CD4-positive, alpha-beta memory T cell (primary cell): ENCODE measurements at regions not wholly inside any gene's neighbourhood (a gene's known extent, or its start where the extent isn't known, plus 50 kb on each side); places are given as distances from the start of the nearest gene placed in this dataset.

Experiments
- CTCF ChIA-PET: fragments of 350-600 bp; sonication (Branson Sonifier 250); formaldehyde crosslinking; loops from one replicate; lab custom pipeline; 2021; ENCODE audit warnings: inconsistent platforms; ENCODE audit not compliant: partially characterized antibody; lab: Charles Lee
- POLR2A ChIA-PET: fragments of 350-600 bp; sonication (Branson Sonifier 250); formaldehyde crosslinking; loops from one replicate; lab custom pipeline; 2021; ENCODE audit not compliant: partially characterized antibody; lab: Charles Lee
- DNase-seq, 5 donors: peaks; one replicate each; pipeline versions ENCODE4 v3.0.0 to v3.0.0-alpha.2; 2020 to 2022; ENCODE audit warnings: mixed read lengths in 1 of 5
- H3K27ac ChIP-seq: one replicate; pipeline ENCODE4 v1.7.0; 2013; ENCODE audit warnings: low read depth, low read length
- H3K27me3 ChIP-seq: 2 replicates; pipeline ENCODE4 v1.7.0; 2013; ENCODE audit warnings: mild to moderate bottlenecking, low read length, moderate library complexity; ENCODE audit not compliant: insufficient read depth
- H3K36me3 ChIP-seq: 2 replicates; pipeline ENCODE4 v1.7.0; 2013; ENCODE audit warnings: mild to moderate bottlenecking, low read length, moderate library complexity; ENCODE audit not compliant: insufficient read depth
- H3K4me1 ChIP-seq: 2 replicates; pipeline ENCODE4 v1.7.0; 2013; ENCODE audit warnings: mild to moderate bottlenecking, low read length, moderate library complexity; ENCODE audit not compliant: insufficient read depth
- H3K4me3 ChIP-seq, 2 donors: one replicate each; pipeline ENCODE4 v1.7.0; 2013; ENCODE audit warnings: low read length in 2 of 2, mild to moderate bottlenecking in 1 of 2
- H3K9me3 ChIP-seq, 2 donors: one replicate each; pipeline ENCODE4 v1.7.0; 2013; ENCODE audit warnings: low read length in 2 of 2, control low read depth in 1 of 2; ENCODE audit not compliant: control insufficient read depth in 1 of 2
- H3K27ac Mint-ChIP-seq, 7 donors: one replicate each; pipeline ENCODE4 v1.8.0; 2020 to 2021; ENCODE audit warnings: mixed read lengths in 7 of 7, mild to moderate bottlenecking in 6 of 7, inconsistent platforms in 3 of 7, moderate library complexity in 3 of 7
- H3K27me3 Mint-ChIP-seq, 2 donors: one replicate each; pipeline ENCODE4 v1.8.0; 2020 to 2021; ENCODE audit warnings: mixed read lengths in 2 of 2
- H3K36me3 Mint-ChIP-seq, 2 donors: one replicate each; pipeline ENCODE4 v1.8.0; 2020 to 2021; ENCODE audit warnings: mixed read lengths in 2 of 2, inconsistent platforms in 1 of 2, mild to moderate bottlenecking in 1 of 2
- H3K4me1 Mint-ChIP-seq, 4 donors: one replicate each; pipeline ENCODE4 v1.8.0; 2020 to 2021; ENCODE audit warnings: mixed read lengths in 4 of 4, mild to moderate bottlenecking in 1 of 4
- H3K4me3 Mint-ChIP-seq, 8 donors: one replicate each; pipeline ENCODE4 v1.8.0; 2020 to 2021; ENCODE audit warnings: mixed read lengths in 8 of 8, mild to moderate bottlenecking in 7 of 8, moderate library complexity in 6 of 8, inconsistent platforms in 3 of 8
- H3K9me3 Mint-ChIP-seq, 8 donors: one replicate each; pipeline ENCODE4 v1.8.0; 2020 to 2021; ENCODE audit warnings: mixed read lengths in 8 of 8, mild to moderate bottlenecking in 5 of 8, inconsistent platforms in 3 of 8, moderate library complexity in 1 of 8
- intact Hi-C: fragments of 100-400 bp; cut with micrococcal nuclease; formaldehyde crosslinking; loops from one replicate; pipeline ENCODE4 v1.15.1; 2023

GRCh38 chr1:4932311-4933030 lies 278.1 kb downstream of the AJAP1 start:
- no peaks in the 10 kb centered on the region for H3K4me1 Mint-ChIP-seq
- intact Hi-C loops = no loop called here
- CTCF ChIA-PET = no interaction called here

GRCh38 chr1:4931486-4931885 lies 277.1 kb downstream of the AJAP1 start:
- no peaks in the 10 kb centered on the region for H3K9me3 Mint-ChIP-seq
- Histone ChIP-seq H3K36me3 (no peaks in the 10 kb centered on the region), H3K4me1 (no peaks in the 10 kb centered on the region), H3K27me3 (no peaks in the 10 kb centered on the region), H3K27ac (no peak overlapping the region), H3K9me3 (no peaks in the 10 kb centered on the region), H3K4me3 (no peak overlapping the region)
- H3K4me3 Mint-ChIP-seq = no peak overlapping the region
- H3K36me3 Mint-ChIP-seq = no peaks in the 10 kb centered on the region
- H3K27ac Mint-ChIP-seq = no peak overlapping the region
- DNase-seq = no peak
- CTCF ChIA-PET = no interaction called here
- no peaks in the 10 kb centered on the region for H3K4me1 Mint-ChIP-seq
- POLR2A ChIA-PET = no interaction called here
- H3K27me3 Mint-ChIP-seq = peaks cover 1 to 2% of the 10 kb centered on the region in 2 donors
- intact Hi-C loops = no loop called here

More at GRCh38 chr1:4932311-4933030, 278.1 kb downstream of the AJAP1 start:
- Histone ChIP-seq H3K9me3 (no peaks in the 10 kb centered on the region), H3K27me3 (no peaks in the 10 kb centered on the region), H3K4me1 (no peaks in the 10 kb centered on the region), H3K27ac (no peak overlapping the region), H3K36me3 (no peaks in the 10 kb centered on the region), H3K4me3 (no peak overlapping the region)
- no peaks in the 10 kb centered on the region for H3K9me3 Mint-ChIP-seq
- no peak overlapping the region for H3K4me3 Mint-ChIP-seq
- H3K27me3 Mint-ChIP-seq = peaks cover 1 to 2% of the 10 kb centered on the region in 2 donors
- POLR2A ChIA-PET = no interaction called here
- H3K36me3 Mint-ChIP-seq = no peaks in the 10 kb centered on the region
- no peak for DNase-seq
- H3K27ac Mint-ChIP-seq = no peak overlapping the region

DNA sequence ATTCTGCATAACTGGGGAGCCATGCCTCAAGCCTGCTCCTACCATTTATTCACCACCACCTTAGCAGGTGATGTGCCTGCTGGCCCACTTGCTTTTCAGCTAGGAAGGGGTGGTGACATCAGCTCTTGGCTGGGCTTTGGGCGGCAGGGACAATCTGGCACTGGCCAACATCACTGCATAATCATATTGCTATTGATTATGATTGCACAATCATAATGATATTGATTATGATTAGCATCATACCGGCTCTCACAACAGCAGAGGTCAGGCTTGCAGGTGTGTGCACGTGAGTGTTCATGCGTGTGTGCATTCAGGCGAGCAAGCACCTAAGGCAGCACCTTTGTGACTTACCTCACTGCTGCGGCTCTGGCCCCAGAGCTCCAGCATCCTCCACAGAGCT lies 273.8 kb downstream of the AJAP1 start:
- Histone ChIP-seq H3K4me1 (no peaks in the 10 kb centered on the region), H3K4me3 (no peak overlapping the region), H3K36me3 (no peaks in the 10 kb centered on the region), H3K27ac (no peak overlapping the region), H3K9me3 (no peaks in the 10 kb centered on the region), H3K27me3 (no peaks in the 10 kb centered on the region)
- Mint-ChIP-seq H3K4me1 (no peaks in the 10 kb centered on the region), H3K4me3 (no peak overlapping the region), H3K27me3 (peaks cover 1 to 2% of the 10 kb centered on the region in 2 donors), H3K27ac (no peak overlapping the region), H3K9me3 (no peaks in the 10 kb centered on the region), H3K36me3 (no peaks in the 10 kb centered on the region)
- no peak for DNase-seq
- intact Hi-C loops = no loop called here
- ChIA-PET CTCF (no interaction called here), POLR2A (no interaction called here)

DNA sequence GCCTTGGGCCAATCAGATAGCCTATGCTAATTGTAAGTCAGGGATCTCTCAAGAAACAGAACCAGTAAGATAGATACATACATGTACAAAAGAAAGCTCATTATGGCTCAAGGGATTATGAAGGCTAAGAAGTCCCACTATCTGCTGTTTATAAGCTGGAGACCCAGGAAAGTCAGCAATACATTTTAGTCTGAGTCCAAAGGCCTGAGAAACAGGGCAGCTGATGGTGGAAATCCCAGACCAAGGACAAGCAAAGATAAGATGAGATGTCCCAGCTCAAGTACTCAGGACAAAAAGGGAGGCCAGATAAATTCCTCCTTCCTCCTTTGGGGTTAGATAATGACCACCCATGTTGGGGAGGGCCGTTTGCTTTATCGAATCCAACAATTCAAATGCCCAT lies 269.9 kb downstream of the AJAP1 start:
- no peaks in the 10 kb centered on the region for H3K36me3 ChIP-seq
- Mint-ChIP-seq H3K27me3 (peaks cover 2 to 5% of the 10 kb centered on the region in 2 donors), H3K36me3 (no peaks in the 10 kb centered on the region), H3K4me3 (no peak overlapping the region), H3K4me1 (no peaks in the 10 kb centered on the region), H3K27ac (no peak overlapping the region), H3K9me3 (peaks cover 0 to 13% (median 2%) of the 10 kb centered on the region in 8 donors)
- ChIA-PET POLR2A (no interaction called here), CTCF (no interaction called here)
- no peak for DNase-seq
- no peaks in the 10 kb centered on the region for H3K27me3 ChIP-seq
- intact Hi-C loops = no loop called here
- no peaks in the 10 kb centered on the region for H3K9me3 ChIP-seq
- no peak overlapping the region for H3K27ac ChIP-seq
- H3K4me3 ChIP-seq = no peak overlapping the region
- no peaks in the 10 kb centered on the region for H3K4me1 ChIP-seq

DNA sequence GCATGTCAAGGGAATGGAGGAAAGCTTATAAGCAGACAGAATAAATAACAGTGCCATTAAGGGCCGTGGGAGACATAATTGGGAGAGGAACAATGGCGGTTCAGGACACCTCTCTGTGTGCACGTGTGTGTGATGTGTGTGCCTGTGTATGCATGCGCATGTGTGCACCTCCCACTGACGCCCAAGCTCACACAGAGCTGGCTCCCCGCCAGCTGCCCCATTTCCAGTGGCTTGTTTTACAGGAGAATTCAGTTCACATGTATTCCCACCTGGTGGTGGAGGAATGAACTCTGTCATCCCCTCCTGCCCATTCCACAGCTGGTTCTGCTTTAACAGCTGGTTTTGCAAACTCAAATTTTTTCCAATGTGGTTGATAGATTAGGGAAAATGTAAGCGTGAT lies 262.2 kb downstream of the AJAP1 start:
- no peak overlapping the region for H3K27ac ChIP-seq
- H3K9me3 ChIP-seq = no peaks in the 10 kb centered on the region
- H3K4me1 ChIP-seq = no peaks in the 10 kb centered on the region
- intact Hi-C loops = no loop called here
- H3K4me1 Mint-ChIP-seq = no peaks in the 10 kb centered on the region
- H3K36me3 Mint-ChIP-seq = no peaks in the 10 kb centered on the region
- no peak overlapping the region for H3K4me3 ChIP-seq
- no peak overlapping the region for H3K4me3 Mint-ChIP-seq
- H3K27me3 ChIP-seq = no peaks in the 10 kb centered on the region
- peaks cover 5 to 11% of the 10 kb centered on the region in 2 donors for H3K27me3 Mint-ChIP-seq
- peaks cover 0 to 23% (median 5%) of the 10 kb centered on the region in 8 donors for H3K9me3 Mint-ChIP-seq
- CTCF ChIA-PET = no interaction called here
- H3K36me3 ChIP-seq = no peaks in the 10 kb centered on the region
- POLR2A ChIA-PET = no interaction called here
- no peak for DNase-seq
- H3K27ac Mint-ChIP-seq = no peak overlapping the region

DNA sequence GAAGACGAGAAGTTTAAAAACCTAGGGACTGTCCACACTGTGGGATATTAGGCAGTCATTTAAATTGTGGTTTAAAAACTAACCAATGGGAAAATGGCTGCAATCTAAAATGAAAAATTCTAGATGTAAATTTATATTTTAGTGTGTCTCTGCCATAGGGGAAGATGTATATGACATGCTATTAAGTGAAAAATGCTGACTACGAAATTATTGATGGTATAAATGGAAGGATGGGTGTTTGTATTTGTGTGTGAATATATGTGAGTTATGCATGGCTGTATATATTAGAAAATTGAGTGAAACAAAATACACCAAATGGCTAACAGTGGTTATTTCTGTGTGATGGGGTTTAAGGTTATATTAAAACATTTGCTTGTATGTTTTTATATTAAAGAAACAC lies 260.7 kb downstream of the AJAP1 start:
- Histone ChIP-seq H3K27ac (no peak overlapping the region), H3K9me3 (no peaks in the 10 kb centered on the region), H3K27me3 (no peaks in the 10 kb centered on the region), H3K4me3 (no peak overlapping the region), H3K36me3 (no peaks in the 10 kb centered on the region), H3K4me1 (no peaks in the 10 kb centered on the region)
- Mint-ChIP-seq H3K27ac (no peak overlapping the region), H3K4me3 (no peak overlapping the region), H3K27me3 (peaks cover 1 to 11% of the 10 kb centered on the region in 2 donors), H3K9me3 (peaks cover 0 to 17% (median 5%) of the 10 kb centered on the region in 8 donors), H3K4me1 (no peaks in the 10 kb centered on the region), H3K36me3 (no peaks in the 10 kb centered on the region)
- ChIA-PET CTCF (no interaction called here), POLR2A (no interaction called here)
- intact Hi-C loops = no loop called here
- DNase-seq = no peak

- no peaks in the 10 kb centered on the region for H3K27me3 ChIP-seq
- no peaks in the 10 kb centered on the region for H3K36me3 ChIP-seq
- POLR2A ChIA-PET = no interaction called here
- no peaks in the 10 kb centered on the region for H3K36me3 Mint-ChIP-seq
- no peak for DNase-seq
- H3K27me3 Mint-ChIP-seq = peaks cover 2 to 3% of the 10 kb centered on the region in 2 donors
- H3K4me3 ChIP-seq = no peak overlapping the region
- no peak overlapping the region for H3K27ac Mint-ChIP-seq
- H3K4me1 ChIP-seq = no peaks in the 10 kb centered on the region
- intact Hi-C loops = no loop called here
- no peak overlapping the region for H3K4me3 Mint-ChIP-seq
- H3K9me3 ChIP-seq = no peaks in the 10 kb centered on the region
- no peaks in the 10 kb centered on the region for H3K4me1 Mint-ChIP-seq
- CTCF ChIA-PET = no interaction called here
- peaks cover 0 to 7% (median 0%) of the 10 kb centered on the region in 8 donors for H3K9me3 Mint-ChIP-seq
- H3K27ac ChIP-seq = no peak overlapping the region
Measured at GRCh38 chr1:4908486-4908885, 254.1 kb downstream of the AJAP1 start.
